ENCODE measurements at regions not wholly inside any gene's neighbourhood (a gene's known extent, or its start where the extent isn't known, plus 50 kb on each side); places are given as distances from the start of the nearest gene placed in this dataset.

DNA sequence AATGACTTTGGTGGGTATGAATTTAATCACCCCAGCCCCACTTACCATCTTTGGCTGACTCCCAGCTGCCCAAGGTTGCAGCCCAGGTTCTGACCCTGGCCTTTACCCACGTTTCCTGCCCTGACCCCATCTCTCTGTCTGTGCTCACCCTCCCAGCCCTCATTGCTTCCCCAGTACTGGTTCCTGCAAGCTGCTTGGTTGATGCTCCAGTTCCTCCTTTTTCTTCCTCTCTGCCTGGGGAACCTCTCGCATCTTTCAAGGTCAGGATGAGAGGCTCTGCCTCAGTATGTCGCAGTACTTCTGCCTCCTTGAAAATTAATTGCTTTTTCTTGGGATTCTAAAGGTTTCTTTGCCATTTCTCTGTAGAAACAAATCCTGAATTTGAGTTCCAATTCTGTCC lies 263.8 kb upstream of the ZNF32 start:
- peaks cover 14 to 23% (median 21%) of the 10 kb centered on the region in 4 donors for H3K4me1 ChIP-seq
- intact Hi-C loops (cut with DNase I), result loop anchor here (5.0 kb wide), 1 partner anchor 220 kb away; no protein-coding TSS in a partner anchor
- no peak overlapping the region for H3K4me3 ChIP-seq
- H3K36me3 ChIP-seq, result no peaks in the 10 kb centered on the region
- peak; percentile 53 for DNase-seq (ENCODE audit: extremely low spot score)
- no peaks in the 10 kb centered on the region for H3K27me3 ChIP-seq
- WGBS, result 73% methylated on average over 3 of the region's 3 CpGs
- TF ChIP-seq POLR2AphosphoS5 (IDR thresholded peaks at IDR 0.05), result no peak
- TF ChIP-seq POLR2A (IDR thresholded peaks at IDR 0.05; ENCODE audit: low read depth), result no peak
- H3K9me3 ChIP-seq, result no peaks in the 10 kb centered on the region
- no peak overlapping the region for H3K27ac ChIP-seq (replicated peaks in 1 of 4)

DNA sequence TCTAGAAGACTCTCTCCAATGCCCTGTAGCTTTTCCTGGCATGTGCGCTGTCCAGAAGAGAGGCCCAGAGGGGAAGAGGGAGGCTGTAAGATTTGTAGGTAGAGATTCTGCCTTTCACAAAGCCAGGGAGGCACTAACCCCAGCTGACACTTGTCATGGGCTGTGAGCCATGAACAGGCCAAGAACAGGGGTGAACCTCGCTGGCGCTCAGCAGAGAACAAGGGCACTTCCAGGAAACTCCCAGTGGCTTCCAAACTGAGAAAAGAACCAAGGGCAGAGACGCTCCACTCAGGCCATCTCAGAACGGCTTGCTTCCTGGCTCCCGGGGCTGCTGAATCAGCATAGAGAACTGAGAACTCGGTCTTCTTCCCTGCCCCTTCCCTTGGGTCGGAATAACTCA lies 257.8 kb upstream of the ZNF32 start:
- intact Hi-C loops (cut with DNase I), result no loop called here
- TF ChIP-seq EP300 (IDR thresholded peaks at IDR 0.05) (no peak), POLR2AphosphoS5 (IDR thresholded peaks at IDR 0.05) (no peak), POLR2A (IDR thresholded peaks at IDR 0.05; ENCODE audit: low read depth) (no peak)
- TF ChIP-seq, protein P1, sequence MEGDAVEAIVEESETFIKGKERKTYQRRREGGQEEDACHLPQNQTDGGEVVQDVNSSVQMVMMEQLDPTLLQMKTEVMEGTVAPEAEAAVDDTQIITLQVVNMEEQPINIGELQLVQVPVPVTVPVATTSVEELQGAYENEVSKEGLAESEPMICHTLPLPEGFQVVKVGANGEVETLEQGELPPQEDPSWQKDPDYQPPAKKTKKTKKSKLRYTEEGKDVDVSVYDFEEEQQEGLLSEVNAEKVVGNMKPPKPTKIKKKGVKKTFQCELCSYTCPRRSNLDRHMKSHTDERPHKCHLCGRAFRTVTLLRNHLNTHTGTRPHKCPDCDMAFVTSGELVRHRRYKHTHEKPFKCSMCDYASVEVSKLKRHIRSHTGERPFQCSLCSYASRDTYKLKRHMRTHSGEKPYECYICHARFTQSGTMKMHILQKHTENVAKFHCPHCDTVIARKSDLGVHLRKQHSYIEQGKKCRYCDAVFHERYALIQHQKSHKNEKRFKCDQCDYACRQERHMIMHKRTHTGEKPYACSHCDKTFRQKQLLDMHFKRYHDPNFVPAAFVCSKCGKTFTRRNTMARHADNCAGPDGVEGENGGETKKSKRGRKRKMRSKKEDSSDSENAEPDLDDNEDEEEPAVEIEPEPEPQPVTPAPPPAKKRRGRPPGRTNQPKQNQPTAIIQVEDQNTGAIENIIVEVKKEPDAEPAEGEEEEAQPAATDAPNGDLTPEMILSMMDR (IDR thresholded peaks at IDR 0.05), result no peak
- peak overlapping the region; percentile 28 to 49 (median 38) for H3K27ac ChIP-seq (replicated peaks in 1 of 4)
- H3K27me3 ChIP-seq, result no peaks in the 10 kb centered on the region
- H3K36me3 ChIP-seq, result no peaks in the 10 kb centered on the region
- no peak overlapping the region for H3K4me3 ChIP-seq
- no peaks in the 10 kb centered on the region for H3K9me3 ChIP-seq
- DNase-seq (ENCODE audit: extremely low spot score), result peak; percentile 90
- WGBS, result 69% methylated on average over 8 of the region's 8 CpGs
- peaks cover 25 to 41% (median 37%) of the 10 kb centered on the region in 4 donors for H3K4me1 ChIP-seq

DNA sequence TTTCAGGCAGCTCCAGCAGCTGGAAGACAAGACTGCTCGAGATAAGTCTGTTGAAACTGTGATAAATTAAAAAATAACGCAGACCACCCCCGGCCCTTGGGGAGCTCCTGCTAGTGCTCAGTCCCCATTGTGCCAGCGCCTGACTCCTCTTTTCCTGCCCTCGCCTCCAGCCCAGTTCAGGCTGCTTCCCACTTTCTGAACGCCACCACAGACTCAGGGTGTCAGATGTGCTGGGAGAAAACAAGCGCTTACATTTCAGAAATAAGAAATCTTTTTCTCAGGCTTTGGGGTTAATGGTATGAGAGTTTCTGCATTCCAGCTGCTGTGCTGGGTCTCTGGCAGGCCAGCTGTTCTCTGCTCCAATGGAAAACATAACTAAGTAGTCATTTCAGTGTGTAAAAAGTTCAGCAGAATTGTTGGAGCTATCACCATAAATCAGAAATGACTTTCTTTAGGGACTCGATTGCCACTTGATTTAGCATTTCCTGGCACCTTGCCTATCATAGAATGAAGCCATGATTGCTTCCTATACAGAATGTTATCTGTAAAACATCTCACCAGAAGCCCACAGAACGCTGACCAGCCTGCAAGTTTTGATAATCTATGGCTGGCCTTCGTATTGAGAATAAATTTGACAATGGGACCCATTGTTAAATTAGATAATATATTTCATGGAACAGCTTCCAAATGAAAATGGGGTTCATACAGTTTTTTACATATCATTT lies 257.0 kb upstream of the ZNF32 start:
- Histone ChIP-seq H3K27me3 (no peaks in the 10 kb centered on the region), H3K4me3 (no peak overlapping the region), H3K27ac (replicated peaks in 1 of 4) (peak overlapping the region; percentile 28 to 49 (median 38)), H3K9me3 (no peaks in the 10 kb centered on the region), H3K36me3 (no peaks in the 10 kb centered on the region), H3K4me1 (peaks cover 17 to 33% (median 28%) of the 10 kb centered on the region in 4 donors)
- peak; percentile 90 for DNase-seq (ENCODE audit: extremely low spot score)
- WGBS, result 38% methylated on average over 10 of the region's 10 CpGs
- intact Hi-C loops (cut with DNase I), result no loop called here
- TF ChIP-seq, protein P1 (IDR thresholded peaks at IDR 0.05), result no peak
- no peak for TF ChIP-seq POLR2A (IDR thresholded peaks at IDR 0.05; ENCODE audit: low read depth)
- TF ChIP-seq EP300 (IDR thresholded peaks at IDR 0.05), result no peak
- TF ChIP-seq POLR2AphosphoS5 (IDR thresholded peaks at IDR 0.05), result no peak

DNA sequence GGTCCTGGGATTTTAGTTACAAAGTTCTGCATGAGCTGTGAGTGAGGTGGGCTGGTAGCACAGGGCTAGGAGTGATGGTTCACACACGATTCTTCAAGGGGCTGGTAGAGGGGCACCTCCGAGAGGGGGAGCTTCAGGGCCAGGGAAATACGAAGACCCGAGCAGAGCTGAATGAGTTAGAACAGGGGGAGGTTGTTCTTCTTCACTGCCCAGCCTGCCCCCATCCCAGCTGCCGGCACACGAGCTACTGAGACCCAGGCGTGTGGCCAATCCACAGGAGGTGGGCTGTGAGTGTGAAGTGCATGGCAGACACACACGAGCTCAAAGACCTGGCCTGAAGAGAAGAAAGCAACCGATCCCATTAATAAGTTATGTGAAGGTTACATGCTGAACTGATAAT lies 256.2 kb upstream of the ZNF32 start:
- DNase-seq (ENCODE audit: extremely low spot score), result peak; percentile 57
- WGBS, result 77% methylated on average over 9 of the region's 9 CpGs
- TF ChIP-seq POLR2AphosphoS5 (IDR thresholded peaks at IDR 0.05), result no peak
- TF ChIP-seq, protein P1 (IDR thresholded peaks at IDR 0.05), result no peak
- no peak for TF ChIP-seq POLR2A (IDR thresholded peaks at IDR 0.05; ENCODE audit: low read depth)
- TF ChIP-seq EP300 (IDR thresholded peaks at IDR 0.05), result no peak
- H3K27ac ChIP-seq (replicated peaks in 1 of 4), result peak overlapping the region in 1 of 4 donors; percentile 5
- intact Hi-C loops (cut with DNase I), result no loop called here
- no peaks in the 10 kb centered on the region for H3K36me3 ChIP-seq
- H3K27me3 ChIP-seq, result no peaks in the 10 kb centered on the region
- H3K9me3 ChIP-seq, result no peaks in the 10 kb centered on the region
- H3K4me1 ChIP-seq, result peaks cover 15 to 25% (median 20%) of the 10 kb centered on the region in 4 donors
- H3K4me3 ChIP-seq, result no peak overlapping the region

DNA sequence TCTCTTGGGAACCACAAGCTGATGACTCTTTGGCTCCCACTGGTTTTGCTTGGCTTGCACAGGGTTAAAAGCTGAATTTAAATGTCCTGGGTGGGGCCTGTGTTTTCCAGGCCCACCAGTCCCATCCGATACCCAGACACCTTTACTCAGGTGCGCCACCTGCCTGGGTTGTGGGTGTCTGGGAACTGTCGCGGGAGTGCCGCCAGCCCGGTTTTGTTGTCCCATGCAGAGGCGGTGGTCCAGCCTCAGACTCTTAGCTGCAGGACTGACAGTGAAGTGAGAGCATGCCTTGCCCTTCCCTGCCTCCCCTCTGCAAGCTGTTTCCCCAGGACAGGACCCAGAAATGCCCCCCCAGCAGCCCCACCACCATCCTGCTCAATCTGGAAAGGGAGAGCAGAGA lies 255.6 kb upstream of the ZNF32 start:
- TF ChIP-seq POLR2AphosphoS5 (IDR thresholded peaks at IDR 0.05) (no peak), EP300 (IDR thresholded peaks at IDR 0.05) (no peak)
- TF ChIP-seq, protein P1 (IDR thresholded peaks at IDR 0.05), result no peak
- H3K4me3 ChIP-seq, result no peak overlapping the region
- no peak overlapping the region for H3K27ac ChIP-seq (replicated peaks in 1 of 4)
- peaks cover 19 to 25% (median 23%) of the 10 kb centered on the region in 4 donors for H3K4me1 ChIP-seq
- intact Hi-C loops (cut with DNase I), result no loop called here
- no peaks in the 10 kb centered on the region for H3K27me3 ChIP-seq
- H3K36me3 ChIP-seq, result no peaks in the 10 kb centered on the region
- no peaks in the 10 kb centered on the region for H3K9me3 ChIP-seq
- peak; percentile 47 for DNase-seq (ENCODE audit: extremely low spot score)
- 93% methylated on average over 3 of the region's 7 CpGs for WGBS
